ENCODE measurements at regions not wholly inside any gene's neighbourhood (a gene's known extent, or its start where the extent isn't known, plus 50 kb on each side); places are given as distances from the start of the nearest gene placed in this dataset.

DNA sequence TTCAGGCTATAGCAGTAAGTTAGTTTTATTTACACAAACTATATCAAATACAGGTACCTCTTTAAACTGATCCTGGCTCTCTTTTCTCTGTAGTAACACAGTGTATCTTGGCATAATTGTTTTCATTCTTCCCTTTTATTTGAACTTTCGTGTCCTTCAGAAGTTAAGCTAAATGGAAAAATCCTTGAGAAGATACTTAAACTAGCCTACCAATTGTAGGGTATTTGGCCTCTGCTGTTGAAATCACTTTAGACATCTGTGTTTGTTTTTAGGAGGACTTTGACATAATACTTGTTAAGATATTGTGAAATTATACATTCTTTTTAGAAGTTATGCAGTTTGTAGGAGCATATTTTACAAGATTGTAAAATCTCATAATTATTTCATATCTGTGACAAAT lies 90.3 kb upstream of the GK2 start:
- no peaks in the 10 kb centered on the region for H3K27me3 Mint-ChIP-seq (ENCODE audit: low read depth)
- no peak overlapping the region for H3K4me3 Mint-ChIP-seq
- H3K4me1 Mint-ChIP-seq = peaks cover 16% of the 10 kb centered on the region
- ATAC-seq = no peak
- H3K9me3 Mint-ChIP-seq = no peaks in the 10 kb centered on the region
- DNase-seq (ENCODE audit: low spot score) = no peak
- POLR2A ChIA-PET = no interaction called here
- CTCF ChIA-PET = no interaction called here
- H3K27ac Mint-ChIP-seq = no peak overlapping the region
- TF ChIP-seq JUN (CRISPR knock-in tag; IDR thresholded peaks at IDR 0.05) (no peak), ZNF423 (CRISPR knock-in tag; IDR thresholded peaks at IDR 0.05) (no peak), IRF2 (CRISPR knock-in tag; IDR thresholded peaks at IDR 0.05; ENCODE audit: borderline replicate concordance, low read depth) (no peak), SMAD4 (CRISPR knock-in tag; IDR thresholded peaks at IDR 0.05) (no peak), TCF7 (CRISPR knock-in tag; IDR thresholded peaks at IDR 0.05; ENCODE audit: low read depth) (no peak), TP53 (CRISPR knock-in tag; IDR thresholded peaks at IDR 0.05) (no peak), RORB (CRISPR knock-in tag; IDR thresholded peaks at IDR 0.05) (no peak)
- TF ChIP-seq, protein P1, sequence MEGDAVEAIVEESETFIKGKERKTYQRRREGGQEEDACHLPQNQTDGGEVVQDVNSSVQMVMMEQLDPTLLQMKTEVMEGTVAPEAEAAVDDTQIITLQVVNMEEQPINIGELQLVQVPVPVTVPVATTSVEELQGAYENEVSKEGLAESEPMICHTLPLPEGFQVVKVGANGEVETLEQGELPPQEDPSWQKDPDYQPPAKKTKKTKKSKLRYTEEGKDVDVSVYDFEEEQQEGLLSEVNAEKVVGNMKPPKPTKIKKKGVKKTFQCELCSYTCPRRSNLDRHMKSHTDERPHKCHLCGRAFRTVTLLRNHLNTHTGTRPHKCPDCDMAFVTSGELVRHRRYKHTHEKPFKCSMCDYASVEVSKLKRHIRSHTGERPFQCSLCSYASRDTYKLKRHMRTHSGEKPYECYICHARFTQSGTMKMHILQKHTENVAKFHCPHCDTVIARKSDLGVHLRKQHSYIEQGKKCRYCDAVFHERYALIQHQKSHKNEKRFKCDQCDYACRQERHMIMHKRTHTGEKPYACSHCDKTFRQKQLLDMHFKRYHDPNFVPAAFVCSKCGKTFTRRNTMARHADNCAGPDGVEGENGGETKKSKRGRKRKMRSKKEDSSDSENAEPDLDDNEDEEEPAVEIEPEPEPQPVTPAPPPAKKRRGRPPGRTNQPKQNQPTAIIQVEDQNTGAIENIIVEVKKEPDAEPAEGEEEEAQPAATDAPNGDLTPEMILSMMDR (IDR thresholded peaks at IDR 0.05) = no peak
- H3K36me3 Mint-ChIP-seq = no peaks in the 10 kb centered on the region

- Mint-ChIP-seq H3K36me3 (no peaks in the 10 kb centered on the region), H3K27ac (no peak overlapping the region), H3K27me3 (ENCODE audit: low read depth) (no peaks in the 10 kb centered on the region), H3K4me1 (peaks cover 16% of the 10 kb centered on the region), H3K9me3 (no peaks in the 10 kb centered on the region), H3K4me3 (no peak overlapping the region)
- POLR2A ChIA-PET = no interaction called here
- DNase-seq (ENCODE audit: low spot score) (no peak), ATAC-seq (no peak)
- CTCF ChIA-PET = no interaction called here
- TF ChIP-seq AR (CRISPR knock-in tag; IDR thresholded peaks at IDR 0.05) (no peak), AFF4 (CRISPR knock-in tag; IDR thresholded peaks at IDR 0.05; ENCODE audit: borderline replicate concordance) (no peak), PREB (CRISPR knock-in tag; IDR thresholded peaks at IDR 0.05; ENCODE audit: borderline replicate concordance) (no peak), GTF2I (CRISPR knock-in tag; conservative IDR thresholded peaks at IDR 0.05) (no peak), EMX1 (CRISPR knock-in tag; IDR thresholded peaks at IDR 0.05) (no peak), ETV6 (CRISPR knock-in tag; IDR thresholded peaks at IDR 0.05) (no peak), ZBTB43 (CRISPR knock-in tag; IDR thresholded peaks at IDR 0.05) (no peak), ZNF317 (CRISPR knock-in tag; IDR thresholded peaks at IDR 0.05; ENCODE audit: borderline replicate concordance, low read depth) (no peak), ZNF671 (CRISPR knock-in tag; IDR thresholded peaks at IDR 0.05) (no peak), RELA (CRISPR knock-in tag; IDR thresholded peaks at IDR 0.05; ENCODE audit: borderline replicate concordance) (no peak), IRF2 (CRISPR knock-in tag; IDR thresholded peaks at IDR 0.05; ENCODE audit: borderline replicate concordance, low read depth) (no peak), NR2C2 (CRISPR knock-in tag; IDR thresholded peaks at IDR 0.05) (no peak)
- TF ChIP-seq, protein P2, sequence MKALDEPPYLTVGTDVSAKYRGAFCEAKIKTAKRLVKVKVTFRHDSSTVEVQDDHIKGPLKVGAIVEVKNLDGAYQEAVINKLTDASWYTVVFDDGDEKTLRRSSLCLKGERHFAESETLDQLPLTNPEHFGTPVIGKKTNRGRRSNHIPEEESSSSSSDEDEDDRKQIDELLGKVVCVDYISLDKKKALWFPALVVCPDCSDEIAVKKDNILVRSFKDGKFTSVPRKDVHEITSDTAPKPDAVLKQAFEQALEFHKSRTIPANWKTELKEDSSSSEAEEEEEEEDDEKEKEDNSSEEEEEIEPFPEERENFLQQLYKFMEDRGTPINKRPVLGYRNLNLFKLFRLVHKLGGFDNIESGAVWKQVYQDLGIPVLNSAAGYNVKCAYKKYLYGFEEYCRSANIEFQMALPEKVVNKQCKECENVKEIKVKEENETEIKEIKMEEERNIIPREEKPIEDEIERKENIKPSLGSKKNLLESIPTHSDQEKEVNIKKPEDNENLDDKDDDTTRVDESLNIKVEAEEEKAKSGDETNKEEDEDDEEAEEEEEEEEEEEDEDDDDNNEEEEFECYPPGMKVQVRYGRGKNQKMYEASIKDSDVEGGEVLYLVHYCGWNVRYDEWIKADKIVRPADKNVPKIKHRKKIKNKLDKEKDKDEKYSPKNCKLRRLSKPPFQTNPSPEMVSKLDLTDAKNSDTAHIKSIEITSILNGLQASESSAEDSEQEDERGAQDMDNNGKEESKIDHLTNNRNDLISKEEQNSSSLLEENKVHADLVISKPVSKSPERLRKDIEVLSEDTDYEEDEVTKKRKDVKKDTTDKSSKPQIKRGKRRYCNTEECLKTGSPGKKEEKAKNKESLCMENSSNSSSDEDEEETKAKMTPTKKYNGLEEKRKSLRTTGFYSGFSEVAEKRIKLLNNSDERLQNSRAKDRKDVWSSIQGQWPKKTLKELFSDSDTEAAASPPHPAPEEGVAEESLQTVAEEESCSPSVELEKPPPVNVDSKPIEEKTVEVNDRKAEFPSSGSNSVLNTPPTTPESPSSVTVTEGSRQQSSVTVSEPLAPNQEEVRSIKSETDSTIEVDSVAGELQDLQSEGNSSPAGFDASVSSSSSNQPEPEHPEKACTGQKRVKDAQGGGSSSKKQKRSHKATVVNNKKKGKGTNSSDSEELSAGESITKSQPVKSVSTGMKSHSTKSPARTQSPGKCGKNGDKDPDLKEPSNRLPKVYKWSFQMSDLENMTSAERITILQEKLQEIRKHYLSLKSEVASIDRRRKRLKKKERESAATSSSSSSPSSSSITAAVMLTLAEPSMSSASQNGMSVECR (CRISPR knock-in tag; IDR thresholded peaks at IDR 0.05; ENCODE audit: borderline replicate concordance) = no peak
- TF ChIP-seq, protein P3, sequence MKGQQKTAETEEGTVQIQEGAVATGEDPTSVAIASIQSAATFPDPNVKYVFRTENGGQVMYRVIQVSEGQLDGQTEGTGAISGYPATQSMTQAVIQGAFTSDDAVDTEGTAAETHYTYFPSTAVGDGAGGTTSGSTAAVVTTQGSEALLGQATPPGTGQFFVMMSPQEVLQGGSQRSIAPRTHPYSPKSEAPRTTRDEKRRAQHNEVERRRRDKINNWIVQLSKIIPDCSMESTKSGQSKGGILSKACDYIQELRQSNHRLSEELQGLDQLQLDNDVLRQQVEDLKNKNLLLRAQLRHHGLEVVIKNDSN (CRISPR knock-in tag; IDR thresholded peaks at IDR 0.05) = no peak
Observed at GRCh38 chr4:79497001-79497400, 89.0 kb upstream of the GK2 start.
